ENCODE measurements at regions not wholly inside any gene's neighbourhood (a gene's known extent, or its start where the extent isn't known, plus 50 kb on each side); places are given as distances from the start of the nearest gene placed in this dataset.

DNA sequence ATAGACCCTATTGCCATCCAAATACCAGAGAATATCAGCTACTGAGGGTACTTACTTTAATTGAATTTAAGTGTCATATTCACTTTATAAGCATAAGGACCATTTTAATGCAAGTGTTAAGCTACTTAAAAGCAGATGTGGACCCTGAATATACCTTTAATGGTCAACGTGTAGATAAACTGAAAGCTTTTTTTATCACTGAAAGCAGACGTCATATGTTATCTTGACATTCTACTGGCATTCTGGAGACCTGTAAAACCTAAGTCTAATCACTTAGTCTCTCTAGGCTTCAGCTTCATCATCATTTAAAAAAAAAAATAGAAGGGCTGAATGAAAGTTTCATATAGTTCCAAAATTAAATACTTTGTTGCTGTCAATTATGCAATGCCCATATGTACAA lies 116.5 kb downstream of the ELAPOR2 start:
- TF ChIP-seq POLR2A (IDR thresholded peaks at IDR 0.05), result no peak
- TF ChIP-seq CTCF (IDR thresholded peaks at IDR 0.05), result no peak
- no peak for TF ChIP-seq EP300 (IDR thresholded peaks at IDR 0.05)
